K562 (cell line): ENCODE measurements at regions not wholly inside any gene's neighbourhood (a gene's known extent, or its start where the extent isn't known, plus 50 kb on each side); places are given as distances from the start of the nearest gene placed in this dataset.

Experiments used
- ATAC-seq: fragments of 200-7000 bp; cut with Tn5 transposase; 3 replicates; pipeline ENCODE4 v1.9.1; 2020; ENCODE audit warnings: moderate library complexity
- BruUV-seq: library from RNA; stranded (reverse); fragments of 400-500 nt; replicated peaks from 2 replicates; lab custom pipeline; 2021; lab: Mats Ljungman, UMichigan
- CTCF ChIA-PET: fragments of 300-600 bp; formaldehyde crosslinking; extraction: SDS; loops from one replicate; lab custom pipeline; 2021; ENCODE audit warnings: low intra/inter-chr PET ratio; lab: Yijun Ruan, JAX
- POLR2A ChIA-PET: fragments of 300-600, 350-650 bp; sonication (Branson Sonifier 250); formaldehyde crosslinking; extraction: SDS; loops from one replicate; lab custom pipeline; 2021; ENCODE audit warnings: antibody characterized with exemption, inconsistent platforms; lab: Yijun Ruan, JAX
- DNase-seq, 4 experiments: peaks; one replicate each; pipeline versions ENCODE4 v3.0.0 to v3.0.0-alpha.2; 2011 to 2018; ENCODE audit warnings: low spot score in 3 of 4, mixed read lengths in 3 of 4; ENCODE audit errors: extremely low read depth in 1 of 4
- FAIRE-seq: peaks from 2 replicates; lab custom pipeline; 2011; peaks lifted over from hg19 to GRCh38; lab: Jason Lieb, UNC
- H2AFZ ChIP-seq: 2 replicates; pipeline ENCODE4 v1.6.0; 2011; ENCODE audit warnings: low read depth, low read length, control low read depth, inconsistent platforms
- H3K27ac ChIP-seq: fragments of 200-600 bp; 3 replicates; pipeline ENCODE4 v1.8.0; 2011; ENCODE audit warnings: low read depth, mild to moderate bottlenecking, control low read depth, inconsistent platforms, low read length, moderate library complexity, mixed read lengths; ENCODE audit errors: extremely low read depth
- H3K27me3 ChIP-seq, 2 experiments: fragments of 300-600 bp in 1 of 2; 2 replicates in 1 of 2; 3 replicates in 1 of 2; pipeline versions ENCODE4 v1.6.0 to v1.8.0; 2011; ENCODE audit warnings: inconsistent platforms in 2 of 2, low read length in 2 of 2, mild to moderate bottlenecking in 1 of 2, mixed read lengths in 1 of 2, moderate library complexity in 1 of 2; ENCODE audit not compliant: control insufficient read depth in 2 of 2, insufficient read depth in 2 of 2
- H3K36me3 ChIP-seq: fragments of 300-600 bp; 3 replicates; pipeline ENCODE4 v1.8.0; 2011; ENCODE audit warnings: mild to moderate bottlenecking, low read length, inconsistent platforms; ENCODE audit not compliant: control insufficient read depth, insufficient read depth
- H3K4me1 ChIP-seq, 2 experiments: fragments of 200-600 bp in 1 of 2; replicated peaks in 1 of 2; 2 replicates in 1 of 2; 3 replicates in 1 of 2; pipeline versions ENCODE4 v1.5.1 to v1.8.0; 2011; ENCODE audit warnings: inconsistent platforms in 2 of 2, low read length in 2 of 2, mild to moderate bottlenecking in 1 of 2, mixed read lengths in 1 of 2, moderate library complexity in 1 of 2; ENCODE audit not compliant: control insufficient read depth in 2 of 2, insufficient read depth in 2 of 2
- H3K4me2 ChIP-seq: 2 replicates; pipeline ENCODE4 v1.6.1; 2011; ENCODE audit warnings: low read length, control low read depth, inconsistent platforms, mixed read lengths; ENCODE audit not compliant: insufficient read depth
- H3K4me3 ChIP-seq: fragments of 200-600 bp; sonication (generic), shearing (Covaris generic); 2 replicates; pipeline ENCODE4 v1.5.1; 2016; ENCODE audit warnings: control low read depth, inconsistent platforms
- H3K79me2 ChIP-seq: fragments of 200-600 bp; 3 replicates; pipeline ENCODE4 v1.8.0; 2011; ENCODE audit warnings: low read length, inconsistent platforms; ENCODE audit not compliant: control insufficient read depth, insufficient read depth
- H3K9ac ChIP-seq, 2 experiments: 2 replicates each; pipeline versions ENCODE4 v1.6.0 to v1.6.1; 2011; ENCODE audit warnings: low read depth in 2 of 2, low read length in 2 of 2, control low read depth in 1 of 2, inconsistent platforms in 1 of 2, mild to moderate bottlenecking in 1 of 2, mixed read lengths in 1 of 2; ENCODE audit not compliant: insufficient read depth in 1 of 2
- H3K9me1 ChIP-seq: one replicate; pipeline ENCODE4 v1.6.0; 2011; ENCODE audit warnings: inconsistent platforms, mild to moderate bottlenecking, low read length, moderate library complexity; ENCODE audit not compliant: control insufficient read depth, insufficient read depth
- H3K9me3 ChIP-seq: replicated peaks from 2 replicates; pipeline ENCODE4 v1.5.1; 2011; ENCODE audit warnings: low read depth, low read length, inconsistent platforms; ENCODE audit not compliant: control insufficient read depth, insufficient read depth
- H4K20me1 ChIP-seq: replicated peaks from 2 replicates; pipeline ENCODE4 v1.6.1; 2011; ENCODE audit warnings: low read length, inconsistent platforms, mixed read lengths; ENCODE audit not compliant: control insufficient read depth, insufficient read depth
- CBX1 ChIP-seq: sonication (generic); IDR thresholded peaks from 2 replicates; pipeline ENCODE4 v1.6.1; 2016; ENCODE audit warnings: antibody characterized with exemption, low read depth, mild to moderate bottlenecking
- HDAC2 ChIP-seq: fragments of 450-650 bp; IDR thresholded peaks from 2 replicates; pipeline ENCODE4 v1.6.1; 2016; ENCODE audit warnings: mild to moderate bottlenecking
- MCM7 ChIP-seq, 2 experiments: fragments of 450-650 bp; IDR thresholded peaks; 2 replicates each; pipeline ENCODE4 v1.6.1; 2016 to 2018
- MYC ChIP-seq, 2 experiments: fragments of 250-450 bp in 1 of 2; sonication (Bioruptor Pico) in 1 of 2; IDR thresholded peaks; 2 replicates each; pipeline versions ENCODE4 v1.5.1 to v1.6.1; 2012 to 2021; ENCODE audit warnings: low read depth in 2 of 2, borderline replicate concordance in 1 of 2, improper control_type of control experiment in 1 of 2, low read length in 1 of 2, mild to moderate bottlenecking in 1 of 2, moderate library complexity in 1 of 2
- NBN ChIP-seq: fragments of 450-650 bp; IDR thresholded peaks from 2 replicates; pipeline ENCODE4 v1.6.1; 2016; ENCODE audit warnings: low read depth, mild to moderate bottlenecking
- PCBP1 ChIP-seq: fragments of 200-400 bp; formaldehyde crosslinking; IDR thresholded peaks from 2 replicates; pipeline ENCODE4 v1.6.1; 2018; ENCODE audit warnings: mild to moderate bottlenecking, low read depth, low read length; ENCODE audit not compliant: poor library complexity, severe bottlenecking
- SRF ChIP-seq, 2 experiments: fragments of 250-450, 450-650 bp in 1 of 2; sonication (Bioruptor Pico) in 1 of 2; sonication (generic) in 1 of 2; formaldehyde crosslinking; IDR thresholded peaks; 2 replicates each; pipeline versions ENCODE4 v1.5.0 to v1.5.1; 2020 to 2022; ENCODE audit warnings: mild to moderate bottlenecking in 1 of 2, missing genetic modification reagents in 1 of 2
- U2AF1 ChIP-seq: fragments of 200-400 bp; formaldehyde crosslinking; optimal IDR thresholded peaks from 2 replicates; pipeline ENCODE3; 2017; ENCODE audit warnings: mild to moderate bottlenecking, low read depth, low read length, moderate library complexity
- WGBS: fragments of 100-300 bp; shearing (Covaris generic); methylation state at CpG from one replicate; pipeline ENCODE4 v1.1.6; 2016; ENCODE audit warnings: low coverage, mixed read lengths; ENCODE audit not compliant: insufficient coverage; ENCODE audit errors: missing lambda C conversion rate; 5-methylcytosine and 5-hydroxymethylcytosine counted together
- in situ Hi-C: fragments of 300-500 bp; cut with MboI; formaldehyde crosslinking; loops from 4 replicates; pipeline ENCODE4 v1.15.0; 2018; ENCODE audit warnings: inconsistent platforms, mixed read lengths
- intact Hi-C: fragments of 100-400 bp; cut with micrococcal nuclease; formaldehyde crosslinking; loops from 2 replicates; pipeline ENCODE4 v1.14.2; 2022
- TF ChIP-seq, protein P1 (sequence below): sonication (generic); formaldehyde crosslinking; IDR thresholded peaks from 2 replicates; pipeline ENCODE4 v1.8.0; 2022; ENCODE audit warnings: mild to moderate bottlenecking, low read depth, missing genetic modification reagents
- TF ChIP-seq, protein P2 (sequence below): fragments of 250-450 bp; sonication (Bioruptor Pico); IDR thresholded peaks from 2 replicates; pipeline ENCODE4 v1.8.0; 2022; ENCODE audit warnings: moderate library complexity, mild to moderate bottlenecking, inconsistent platforms
- TF ChIP-seq, protein P3 (sequence below): fragments of 250-450 bp; sonication (Bioruptor Pico); IDR thresholded peaks from 2 replicates; pipeline ENCODE4 v1.8.0; 2022; ENCODE audit warnings: moderate library complexity, mild to moderate bottlenecking, inconsistent platforms
- TF ChIP-seq, protein P4 (sequence below): sonication (generic); formaldehyde crosslinking; IDR thresholded peaks from 2 replicates; pipeline ENCODE4 v1.8.0; 2022; ENCODE audit warnings: mild to moderate bottlenecking, missing genetic modification reagents
- TF ChIP-seq, protein P5 (sequence below): fragments of 250-450 bp; sonication (Bioruptor Pico); IDR thresholded peaks from 2 replicates; pipeline ENCODE4 v1.5.0; 2021; ENCODE audit warnings: mild to moderate bottlenecking, moderate library complexity

DNA sequence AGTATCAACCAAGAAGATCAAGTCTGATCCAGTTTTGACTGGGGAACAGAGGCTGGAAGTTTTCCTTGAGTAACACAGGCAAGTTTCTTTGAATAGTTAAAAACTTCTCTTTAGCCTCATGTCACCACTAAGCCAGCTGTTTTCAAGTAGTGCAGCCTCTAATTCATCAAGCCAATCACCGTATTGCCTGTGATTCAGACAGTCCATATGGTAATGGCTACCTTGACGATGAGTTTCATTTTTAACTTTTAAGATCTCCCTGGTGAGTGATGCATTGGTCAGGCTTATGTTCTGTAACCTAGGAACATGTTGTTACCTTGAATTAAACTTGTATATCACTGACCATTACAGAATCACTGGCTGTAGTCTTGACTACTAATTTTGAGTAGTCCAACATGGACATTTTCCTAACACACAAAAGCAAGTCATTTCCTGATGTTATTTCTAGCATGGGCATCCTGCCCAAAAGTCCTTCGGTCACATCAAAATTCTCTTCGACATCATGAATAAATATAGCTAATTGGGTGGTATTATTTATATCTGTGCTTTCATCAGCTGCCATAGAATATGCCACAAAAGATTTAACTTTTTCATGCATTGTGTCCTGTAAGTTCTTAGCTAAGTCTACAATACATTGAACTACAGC, 238.8 kb upstream of the GCFC2 start:
- no peak overlapping the region for H3K4me2 ChIP-seq
- peaks cover 10% of the 10 kb centered on the region; the same call in 1 of the 3 replicates for H3K36me3 ChIP-seq
- ATAC-seq = no peak
- BruUV-seq = no TSS peak
- H4K20me1 ChIP-seq = no peaks in the 10 kb centered on the region
- ChIA-PET POLR2A (no interaction called here), CTCF (no interaction called here)
- no peak for FAIRE-seq
- H3K79me2 ChIP-seq = no peaks in the 10 kb centered on the region
- H3K9ac ChIP-seq = no peak overlapping the region
- H2AFZ ChIP-seq = no peak overlapping the region
- no peaks in the 10 kb centered on the region for H3K4me1 ChIP-seq
- H3K27me3 ChIP-seq = no peaks in the 10 kb centered on the region
- TF ChIP-seq PCBP1 (no peak), NBN (no peak), MCM7 (IDR thresholded peaks at IDR 0.05) (no peak), CBX1 (no peak), SRF (CRISPR knock-in tag; IDR thresholded peaks at IDR 0.05) (no peak), HDAC2 (no peak), U2AF1 (no peak), MYC (IDR thresholded peaks at IDR 0.05; ENCODE audit: low read depth, low read length) (no peak), MYC (CRISPR knock-in tag; IDR thresholded peaks at IDR 0.05; ENCODE audit: borderline replicate concordance, low read depth) (no peak)
- TF ChIP-seq, protein P1, sequence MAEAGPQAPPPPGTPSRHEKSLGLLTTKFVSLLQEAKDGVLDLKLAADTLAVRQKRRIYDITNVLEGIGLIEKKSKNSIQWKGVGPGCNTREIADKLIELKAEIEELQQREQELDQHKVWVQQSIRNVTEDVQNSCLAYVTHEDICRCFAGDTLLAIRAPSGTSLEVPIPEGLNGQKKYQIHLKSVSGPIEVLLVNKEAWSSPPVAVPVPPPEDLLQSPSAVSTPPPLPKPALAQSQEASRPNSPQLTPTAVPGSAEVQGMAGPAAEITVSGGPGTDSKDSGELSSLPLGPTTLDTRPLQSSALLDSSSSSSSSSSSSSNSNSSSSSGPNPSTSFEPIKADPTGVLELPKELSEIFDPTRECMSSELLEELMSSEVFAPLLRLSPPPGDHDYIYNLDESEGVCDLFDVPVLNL = no peak
- TF ChIP-seq, protein P2, sequence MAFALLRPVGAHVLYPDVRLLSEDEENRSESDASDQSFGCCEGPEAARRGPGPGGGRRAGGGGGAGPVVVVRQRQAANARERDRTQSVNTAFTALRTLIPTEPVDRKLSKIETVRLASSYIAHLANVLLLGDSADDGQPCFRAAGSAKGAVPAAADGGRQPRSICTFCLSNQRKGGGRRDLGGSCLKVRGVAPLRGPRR (CRISPR knock-in tag) = no peak
- TF ChIP-seq, protein P3, sequence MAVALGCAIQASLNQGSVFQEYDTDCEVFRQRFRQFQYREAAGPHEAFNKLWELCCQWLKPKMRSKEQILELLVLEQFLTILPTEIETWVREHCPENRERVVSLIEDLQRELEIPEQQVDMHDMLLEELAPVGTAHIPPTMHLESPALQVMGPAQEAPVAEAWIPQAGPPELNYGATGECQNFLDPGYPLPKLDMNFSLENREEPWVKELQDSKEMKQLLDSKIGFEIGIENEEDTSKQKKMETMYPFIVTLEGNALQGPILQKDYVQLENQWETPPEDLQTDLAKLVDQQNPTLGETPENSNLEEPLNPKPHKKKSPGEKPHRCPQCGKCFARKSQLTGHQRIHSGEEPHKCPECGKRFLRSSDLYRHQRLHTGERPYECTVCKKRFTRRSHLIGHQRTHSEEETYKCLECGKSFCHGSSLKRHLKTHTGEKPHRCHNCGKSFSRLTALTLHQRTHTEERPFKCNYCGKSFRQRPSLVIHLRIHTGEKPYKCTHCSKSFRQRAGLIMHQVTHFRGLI (CRISPR knock-in tag) = no peak
- TF ChIP-seq, protein P4, sequence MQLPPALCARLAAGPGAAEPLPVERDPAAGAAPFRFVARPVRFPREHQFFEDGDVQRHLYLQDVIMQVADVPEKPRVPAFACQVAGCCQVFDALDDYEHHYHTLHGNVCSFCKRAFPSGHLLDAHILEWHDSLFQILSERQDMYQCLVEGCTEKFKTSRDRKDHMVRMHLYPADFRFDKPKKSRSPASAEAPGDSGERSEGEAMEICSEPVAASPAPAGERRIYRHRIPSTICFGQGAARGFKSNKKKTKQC (CRISPR knock-in tag) = no peak
- TF ChIP-seq, protein P5, sequence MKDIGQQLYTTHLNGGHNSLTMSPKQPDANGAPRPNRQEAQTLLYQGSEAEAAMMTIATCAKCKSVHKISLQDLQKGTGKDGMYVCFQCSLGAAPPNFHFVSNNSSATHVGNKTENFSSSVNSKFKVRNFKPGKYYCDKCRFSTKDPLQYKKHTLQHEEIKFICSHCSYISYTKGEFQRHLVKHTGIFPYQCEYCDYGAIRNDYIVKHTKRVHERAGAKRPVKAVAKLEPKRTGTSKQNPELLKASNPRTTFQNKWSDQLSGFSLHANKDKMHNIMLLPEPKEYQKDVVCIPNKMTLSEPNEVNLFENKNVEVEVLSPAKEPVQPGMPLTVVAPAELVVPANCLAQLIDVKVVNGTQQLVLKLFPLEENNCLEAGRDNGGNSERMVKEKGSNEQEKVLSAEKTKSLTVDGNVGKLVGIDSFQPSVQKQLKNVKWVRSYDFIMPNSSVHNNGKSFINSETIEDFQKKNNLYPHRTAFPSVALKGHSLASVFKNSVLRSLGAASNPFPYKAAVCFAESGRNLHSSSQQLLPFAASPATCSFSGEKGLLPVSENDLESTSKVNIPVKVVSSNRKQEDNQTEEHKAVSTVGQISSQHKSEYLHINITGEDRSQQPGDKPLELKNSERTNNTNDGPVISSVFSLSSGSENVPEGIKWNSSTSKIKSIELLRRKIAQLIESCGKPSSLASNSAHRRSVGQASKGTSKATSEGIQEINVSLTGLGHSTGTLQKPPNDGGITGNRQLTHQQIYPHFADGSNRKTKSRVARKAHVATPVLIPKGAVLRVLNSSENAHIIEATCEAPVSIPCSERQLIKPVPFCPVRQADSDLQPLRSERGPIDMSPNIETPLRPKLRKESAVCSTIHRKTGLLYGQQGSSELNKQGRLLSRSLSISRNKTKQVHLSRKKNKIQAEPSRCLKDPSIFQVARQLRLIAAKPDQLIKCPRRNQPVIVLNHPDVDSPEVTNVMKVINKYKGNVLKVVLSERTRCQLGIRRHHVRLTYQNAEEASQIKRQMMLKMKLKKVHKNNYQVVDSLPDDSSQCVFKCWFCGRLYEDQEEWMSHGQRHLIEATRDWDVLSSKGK (CRISPR knock-in tag) = no peak
- intact Hi-C loops = no loop called here
- in situ Hi-C loops = no loop called here
- H3K27ac ChIP-seq = no peak overlapping the region
- no peaks in the 10 kb centered on the region for H3K9me1 ChIP-seq
- DNase-seq = no peak
- H3K9me3 ChIP-seq = no peaks in the 10 kb centered on the region
- WGBS = 39% methylated on average over 4 of the region's 4 CpGs
- H3K4me3 ChIP-seq = no peak overlapping the region
